HepG2 (cell line): ENCODE measurements at regions not wholly inside any gene's neighbourhood (a gene's known extent, or its start where the extent isn't known, plus 50 kb on each side); places are given as distances from the start of the nearest gene placed in this dataset.

Experiments
- ATAC-seq: fragments of 200-7000 bp; cut with Tn5 transposase; 3 replicates; pipeline ENCODE4 v1.9.1; 2020; ENCODE audit warnings: mild to moderate bottlenecking, moderate library complexity
- BruUV-seq: library from RNA; stranded (reverse); fragments of 400-500 nt; replicated peaks from 2 replicates; lab custom pipeline; 2021; lab: Mats Ljungman, UMichigan
- CTCF ChIA-PET: fragments of 300-600 bp; formaldehyde crosslinking; extraction: SDS; loops from one replicate; lab custom pipeline; 2021; ENCODE audit warnings: low total read pairs, inconsistent platforms, low intra/inter-chr PET ratio; lab: Yijun Ruan, JAX
- POLR2A ChIA-PET: fragments of 350-600 bp; sonication (Branson Sonifier 250); formaldehyde crosslinking; loops from one replicate; lab custom pipeline; 2020; ENCODE audit warnings: antibody characterized with exemption, inconsistent platforms; lab: Yijun Ruan, JAX
- DNase-seq: peaks from one replicate; pipeline ENCODE4 v3.0.0-alpha.2; 2015; ENCODE audit warnings: low spot score
- FAIRE-seq: peaks from 3 replicates; lab custom pipeline; 2011; peaks lifted over from hg19 to GRCh38; lab: Jason Lieb, UNC
- H2AFZ ChIP-seq: one replicate; pipeline ENCODE4 v1.6.1; 2011; ENCODE audit warnings: low read length, inconsistent platforms
- H3K27ac ChIP-seq: fragments of 300-600 bp; 3 replicates; pipeline ENCODE4 v1.8.0; 2011; ENCODE audit warnings: mixed run types, mild to moderate bottlenecking, mixed read lengths, low read length, inconsistent platforms; ENCODE audit not compliant: insufficient read depth; ENCODE audit errors: extremely low read length
- H3K27me3 ChIP-seq, 2 experiments: fragments of 200-600 bp in 1 of 2; 2 replicates in 1 of 2; 3 replicates in 1 of 2; pipeline versions ENCODE4 v1.6.0 to v1.8.0; 2011; ENCODE audit warnings: low read length in 2 of 2, mild to moderate bottlenecking in 2 of 2, moderate library complexity in 2 of 2, inconsistent platforms in 1 of 2; ENCODE audit not compliant: insufficient read depth in 2 of 2, control insufficient read depth in 1 of 2
- H3K36me3 ChIP-seq, 2 experiments: fragments of 200-600 bp in 1 of 2; replicated peaks in 1 of 2; 2 replicates in 1 of 2; 3 replicates in 1 of 2; pipeline versions ENCODE4 v1.5.1 to v1.8.0; 2011; ENCODE audit warnings: low read length in 2 of 2, inconsistent platforms in 1 of 2; ENCODE audit not compliant: insufficient read depth in 2 of 2, control insufficient read depth in 1 of 2
- H3K4me1 ChIP-seq: 2 replicates; pipeline ENCODE4 v1.5.1; 2012; ENCODE audit warnings: low read length, inconsistent platforms; ENCODE audit not compliant: insufficient read depth
- H3K4me2 ChIP-seq: 2 replicates; pipeline ENCODE4 v1.6.0; 2011; ENCODE audit warnings: low read depth, low read length, inconsistent platforms
- H3K4me3 ChIP-seq, 3 experiments: fragments of 200-600 bp in 1 of 3; sonication (generic), shearing (Covaris generic) in 1 of 3; replicated peaks in 1 of 3; 2 replicates each; pipeline ENCODE4 v1.5.1; 2011 to 2016; ENCODE audit warnings: low read length in 3 of 3, inconsistent platforms in 2 of 3, low read depth in 2 of 3, mild to moderate bottlenecking in 2 of 3, control low read depth in 1 of 3, mixed read lengths in 1 of 3; ENCODE audit not compliant: insufficient read depth in 1 of 3
- H3K79me2 ChIP-seq: one replicate; pipeline ENCODE4 v1.6.1; 2011; ENCODE audit warnings: low read length, inconsistent platforms; ENCODE audit not compliant: insufficient read depth
- H3K9ac ChIP-seq: 2 replicates; pipeline ENCODE4 v1.6.0; 2011; ENCODE audit warnings: mild to moderate bottlenecking, low read depth, low read length, inconsistent platforms; ENCODE audit not compliant: insufficient read depth
- H3K9me3 ChIP-seq: 2 replicates; pipeline ENCODE4 v1.5.1; 2012; ENCODE audit warnings: mild to moderate bottlenecking, low read length
- H4K20me1 ChIP-seq: 2 replicates; pipeline ENCODE4 v1.6.0; 2011; ENCODE audit warnings: inconsistent platforms, mild to moderate bottlenecking, low read length, moderate library complexity; ENCODE audit not compliant: insufficient read depth
- KLF9 ChIP-seq: IDR thresholded peaks from 2 replicates; pipeline ENCODE4 v1.6.1; 2016; ENCODE audit warnings: low read depth
- KMT2A ChIP-seq: sonication (generic); formaldehyde crosslinking; IDR thresholded peaks from 2 replicates; pipeline ENCODE4 v1.4.0; 2020; ENCODE audit warnings: missing genetic modification reagents
- MAFF ChIP-seq: IDR thresholded peaks from 2 replicates; pipeline ENCODE4 v1.6.1; 2011; ENCODE audit warnings: low read depth, low read length, improper control_type of control experiment
- RBM39 ChIP-seq: fragments of 200-400 bp; formaldehyde crosslinking; IDR thresholded peaks from one replicate; pipeline ENCODE4 v1.6.1; 2018; ENCODE audit warnings: antibody characterized with exemption, mild to moderate bottlenecking, low read depth, low read length; ENCODE audit not compliant: poor library complexity, severe bottlenecking
- SKI ChIP-seq: fragments of 450-650 bp; IDR thresholded peaks from one replicate; pipeline ENCODE4 v1.6.1; 2018; ENCODE audit warnings: mild to moderate bottlenecking; ENCODE audit not compliant: partially characterized antibody
- SNRNP70 ChIP-seq: fragments of 200-400 bp; formaldehyde crosslinking; IDR thresholded peaks from 2 replicates; pipeline ENCODE4 v1.6.1; 2017; ENCODE audit warnings: mild to moderate bottlenecking, low read depth, low read length, moderate library complexity
- ZMYM2 ChIP-seq: sonication (generic); formaldehyde crosslinking; IDR thresholded peaks from 2 replicates; pipeline ENCODE4 v1.8.0; 2022; ENCODE audit warnings: mild to moderate bottlenecking, missing genetic modification reagents
- ZNF24 ChIP-seq: fragments of 450-650 bp; IDR thresholded peaks from 2 replicates; pipeline ENCODE4 v1.6.1; 2017; ENCODE audit warnings: antibody characterized with exemption, mild to moderate bottlenecking
- ZNF788 ChIP-seq: sonication (generic); formaldehyde crosslinking; IDR thresholded peaks from 2 replicates; pipeline ENCODE4 v1.5.0; 2020; ENCODE audit warnings: mild to moderate bottlenecking, missing genetic modification reagents, borderline replicate concordance
- WGBS: methylation state at CpG from one replicate; pipeline ENCODE4 v1.1.6; 2017; ENCODE audit warnings: low lambda C conversion rate; 5-methylcytosine and 5-hydroxymethylcytosine counted together
- in situ Hi-C: cut with HindIII; loops from 2 replicates; pipeline ENCODE4 v1.10.0; 2017; ENCODE audit warnings: low pct_unique_long_range_greater_than_20kb; ENCODE audit not compliant: extremely low pct_ligation_motif_present
- intact Hi-C: fragments of 100-400 bp; cut with micrococcal nuclease; formaldehyde crosslinking; loops from one replicate; pipeline ENCODE4 v1.10.0; 2022; ENCODE audit not compliant: unreplicated experiment
- TF ChIP-seq, protein P1 (sequence below): sonication (generic); formaldehyde crosslinking; IDR thresholded peaks from 2 replicates; pipeline ENCODE4 v1.4.0; 2020; ENCODE audit warnings: mild to moderate bottlenecking, missing genetic modification reagents, borderline replicate concordance
- TF ChIP-seq, protein P2 (sequence below): sonication (generic); formaldehyde crosslinking; IDR thresholded peaks from 2 replicates; pipeline ENCODE4 v1.5.0; 2020; ENCODE audit warnings: mild to moderate bottlenecking, missing genetic modification reagents
- TF ChIP-seq, protein P3 (sequence below): sonication (generic); formaldehyde crosslinking; IDR thresholded peaks from 2 replicates; pipeline ENCODE4 v1.5.1; 2020; ENCODE audit warnings: mild to moderate bottlenecking, moderate library complexity, missing genetic modification reagents
- TF ChIP-seq, protein P4 (sequence below): sonication (generic); formaldehyde crosslinking; IDR thresholded peaks from 2 replicates; pipeline ENCODE4 v1.8.0; 2022; ENCODE audit warnings: mild to moderate bottlenecking, missing genetic modification reagents, moderate library complexity

DNA sequence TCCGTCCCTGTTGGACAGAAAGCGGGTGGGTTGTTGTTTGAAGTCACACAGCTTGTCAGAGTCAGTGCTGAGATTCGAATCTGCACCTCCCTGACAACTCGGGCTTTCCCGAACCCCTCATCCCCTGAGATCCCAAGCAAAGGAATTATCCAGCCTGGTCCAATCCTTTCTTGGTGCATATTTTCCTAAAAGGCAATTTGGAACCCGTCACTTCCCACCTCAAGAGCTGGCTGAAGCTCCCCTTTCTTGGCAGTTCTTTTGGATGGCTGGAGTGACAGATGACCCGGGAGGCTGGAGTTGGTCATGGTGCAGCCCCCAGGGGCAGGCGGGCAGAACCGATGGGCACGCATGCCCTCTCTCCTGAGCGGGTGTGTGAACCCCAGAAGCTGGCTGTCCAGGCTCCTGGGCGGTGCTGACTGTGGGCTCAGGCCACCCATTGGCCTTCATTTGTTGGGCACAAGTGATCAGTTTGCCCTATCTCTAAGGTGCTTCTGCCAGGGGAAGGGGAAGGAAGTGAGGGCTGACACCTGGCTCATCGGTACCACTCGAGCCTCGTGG is 97.8 kb downstream of the ASB1 start:
- BruUV-seq: no TSS peak
- in situ Hi-C loops (no loop called here), intact Hi-C loops (no loop called here)
- Histone ChIP-seq H3K4me3 (no peak overlapping the region), H3K4me1 (peaks cover 29% of the 10 kb centered on the region), H3K27ac (no peak overlapping the region), H3K36me3 (no peaks in the 10 kb centered on the region), H3K9ac (no peak overlapping the region), H3K4me2 (no peak overlapping the region), H4K20me1 (no peaks in the 10 kb centered on the region), H3K79me2 (no peaks in the 10 kb centered on the region), H3K9me3 (no peaks in the 10 kb centered on the region), H2AFZ (no peak overlapping the region), H3K27me3 (no peaks in the 10 kb centered on the region)
- ATAC-seq: no peak
- DNase-seq: no peak
- TF ChIP-seq KLF9 (CRISPR knock-in tag): no peak
- no peak for TF ChIP-seq ZNF24
- TF ChIP-seq ZNF788 (CRISPR knock-in tag): no peak
- TF ChIP-seq, protein P1, sequence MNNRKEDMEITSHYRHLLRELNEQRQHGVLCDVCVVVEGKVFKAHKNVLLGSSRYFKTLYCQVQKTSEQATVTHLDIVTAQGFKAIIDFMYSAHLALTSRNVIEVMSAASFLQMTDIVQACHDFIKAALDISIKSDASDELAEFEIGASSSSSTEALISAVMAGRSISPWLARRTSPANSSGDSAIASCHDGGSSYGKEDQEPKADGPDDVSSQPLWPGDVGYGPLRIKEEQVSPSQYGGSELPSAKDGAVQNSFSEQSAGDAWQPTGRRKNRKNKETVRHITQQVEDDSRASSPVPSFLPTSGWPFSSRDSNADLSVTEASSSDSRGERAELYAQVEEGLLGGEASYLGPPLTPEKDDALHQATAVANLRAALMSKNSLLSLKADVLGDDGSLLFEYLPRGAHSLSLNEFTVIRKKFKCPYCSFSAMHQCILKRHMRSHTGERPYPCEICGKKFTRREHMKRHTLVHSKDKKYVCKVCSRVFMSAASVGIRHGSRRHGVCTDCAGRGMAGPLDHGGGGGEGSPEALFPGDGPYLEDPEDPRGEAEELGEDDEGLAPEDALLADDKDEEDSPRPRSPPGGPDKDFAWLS (CRISPR knock-in tag): no peak
- TF ChIP-seq KMT2A (CRISPR knock-in tag): no peak
- no peak for TF ChIP-seq SKI
- TF ChIP-seq RBM39: no peak
- no peak for TF ChIP-seq ZMYM2 (CRISPR knock-in tag)
- TF ChIP-seq SNRNP70: no peak
- TF ChIP-seq, protein P2, sequence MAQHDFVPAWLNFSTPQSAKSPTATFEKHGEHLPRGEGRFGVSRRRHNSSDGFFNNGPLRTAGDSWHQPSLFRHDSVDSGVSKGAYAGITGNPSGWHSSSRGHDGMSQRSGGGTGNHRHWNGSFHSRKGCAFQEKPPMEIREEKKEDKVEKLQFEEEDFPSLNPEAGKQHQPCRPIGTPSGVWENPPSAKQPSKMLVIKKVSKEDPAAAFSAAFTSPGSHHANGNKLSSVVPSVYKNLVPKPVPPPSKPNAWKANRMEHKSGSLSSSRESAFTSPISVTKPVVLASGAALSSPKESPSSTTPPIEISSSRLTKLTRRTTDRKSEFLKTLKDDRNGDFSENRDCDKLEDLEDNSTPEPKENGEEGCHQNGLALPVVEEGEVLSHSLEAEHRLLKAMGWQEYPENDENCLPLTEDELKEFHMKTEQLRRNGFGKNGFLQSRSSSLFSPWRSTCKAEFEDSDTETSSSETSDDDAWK (CRISPR knock-in tag): no peak
- TF ChIP-seq, protein P3, sequence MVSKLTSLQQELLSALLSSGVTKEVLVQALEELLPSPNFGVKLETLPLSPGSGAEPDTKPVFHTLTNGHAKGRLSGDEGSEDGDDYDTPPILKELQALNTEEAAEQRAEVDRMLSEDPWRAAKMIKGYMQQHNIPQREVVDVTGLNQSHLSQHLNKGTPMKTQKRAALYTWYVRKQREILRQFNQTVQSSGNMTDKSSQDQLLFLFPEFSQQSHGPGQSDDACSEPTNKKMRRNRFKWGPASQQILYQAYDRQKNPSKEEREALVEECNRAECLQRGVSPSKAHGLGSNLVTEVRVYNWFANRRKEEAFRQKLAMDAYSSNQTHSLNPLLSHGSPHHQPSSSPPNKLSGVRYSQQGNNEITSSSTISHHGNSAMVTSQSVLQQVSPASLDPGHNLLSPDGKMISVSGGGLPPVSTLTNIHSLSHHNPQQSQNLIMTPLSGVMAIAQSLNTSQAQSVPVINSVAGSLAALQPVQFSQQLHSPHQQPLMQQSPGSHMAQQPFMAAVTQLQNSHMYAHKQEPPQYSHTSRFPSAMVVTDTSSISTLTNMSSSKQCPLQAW (CRISPR knock-in tag): no peak
- TF ChIP-seq, protein P4, sequence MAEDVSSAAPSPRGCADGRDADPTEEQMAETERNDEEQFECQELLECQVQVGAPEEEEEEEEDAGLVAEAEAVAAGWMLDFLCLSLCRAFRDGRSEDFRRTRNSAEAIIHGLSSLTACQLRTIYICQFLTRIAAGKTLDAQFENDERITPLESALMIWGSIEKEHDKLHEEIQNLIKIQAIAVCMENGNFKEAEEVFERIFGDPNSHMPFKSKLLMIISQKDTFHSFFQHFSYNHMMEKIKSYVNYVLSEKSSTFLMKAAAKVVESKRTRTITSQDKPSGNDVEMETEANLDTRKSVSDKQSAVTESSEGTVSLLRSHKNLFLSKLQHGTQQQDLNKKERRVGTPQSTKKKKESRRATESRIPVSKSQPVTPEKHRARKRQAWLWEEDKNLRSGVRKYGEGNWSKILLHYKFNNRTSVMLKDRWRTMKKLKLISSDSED (CRISPR knock-in tag): no peak
- TF ChIP-seq MAFF: no peak
- 89% methylated on average over 15 of the region's 15 CpGs for WGBS
- POLR2A ChIA-PET: interaction anchor here (1.0 kb wide), 1 partner anchor 11 kb away, joined by 3 read pairs; no protein-coding TSS in a partner anchor
- CTCF ChIA-PET: no interaction called here
- no peak for FAIRE-seq
